HFFc6 (cell line): ENCODE measurements at regions not wholly inside any gene's neighbourhood (a gene's known extent, or its start where the extent isn't known, plus 50 kb on each side); places are given as distances from the start of the nearest gene placed in this dataset.

Experiments
- DNase-seq: peaks from one replicate; pipeline ENCODE4 v3.0.0-alpha.2; 2018
- H3K27ac Mint-ChIP-seq: 2 replicates; pipeline ENCODE4 v1.8.0; 2020; ENCODE audit warnings: mild to moderate bottlenecking, mixed read lengths
- H3K27me3 Mint-ChIP-seq: 2 replicates; pipeline ENCODE4 v1.8.0; 2021; ENCODE audit warnings: mild to moderate bottlenecking, moderate library complexity, mixed read lengths; ENCODE audit not compliant: insufficient read depth
- H3K36me3 Mint-ChIP-seq: 2 replicates; pipeline ENCODE4 v1.8.0; 2021; ENCODE audit warnings: low read depth, mixed read lengths
- H3K4me1 Mint-ChIP-seq: 2 replicates; pipeline ENCODE4 v1.8.0; 2020; ENCODE audit warnings: low read depth, mixed read lengths
- H3K4me3 Mint-ChIP-seq: 2 replicates; pipeline ENCODE4 v1.8.0; 2020; ENCODE audit warnings: mild to moderate bottlenecking, moderate library complexity, mixed read lengths
- H3K9me3 Mint-ChIP-seq: 2 replicates; pipeline ENCODE4 v1.8.0; 2020; ENCODE audit warnings: mild to moderate bottlenecking, mixed read lengths
- CTCF ChIP-seq: fragments of 200-600 bp; sonication (generic); IDR thresholded peaks from 2 replicates; pipeline ENCODE4 v1.5.0; 2021; ENCODE audit warnings: antibody characterized with exemption, mild to moderate bottlenecking

- Mint-ChIP-seq H3K9me3 (peaks cover 33% of the 10 kb centered on the region), H3K4me3 (no peak overlapping the region)
- no peak for DNase-seq
Observed at GRCh38 chr6:121799574-121799973, 364.1 kb downstream of the GJA1 start.

DNA sequence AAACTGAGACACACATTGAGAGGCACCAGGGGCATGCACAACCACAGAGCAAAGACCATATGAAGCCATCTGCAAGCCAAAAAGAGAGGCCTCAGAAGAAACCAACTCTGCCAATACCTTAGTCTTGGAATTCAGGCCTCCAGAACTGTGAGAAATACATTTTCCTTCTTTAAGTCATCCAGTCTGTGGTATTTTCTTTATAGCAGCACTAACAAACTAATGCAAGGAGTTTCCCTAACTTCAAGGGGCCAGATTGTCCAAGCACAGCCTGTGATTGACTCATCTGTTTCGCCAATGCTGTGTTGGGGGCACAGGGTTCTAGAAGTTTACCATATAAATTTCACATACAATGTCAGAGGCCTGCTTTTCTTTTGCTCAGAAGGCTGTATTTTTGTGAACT lies 364.6 kb downstream of the GJA1 start:
- no peak overlapping the region for H3K4me3 Mint-ChIP-seq
- peaks cover 12% of the 10 kb centered on the region for H3K4me1 Mint-ChIP-seq
- peaks cover 4% of the 10 kb centered on the region; the same call in 1 of the 2 replicates for H3K27me3 Mint-ChIP-seq
- no peak overlapping the region for H3K27ac Mint-ChIP-seq
- no peak for DNase-seq
- H3K36me3 Mint-ChIP-seq, result peaks cover 36% of the 10 kb centered on the region
- TF ChIP-seq CTCF, result no peak
- peaks cover 33% of the 10 kb centered on the region for H3K9me3 Mint-ChIP-seq

More at GRCh38 chr6:121799574-121799973, 364.1 kb downstream of the GJA1 start:
- H3K4me1 Mint-ChIP-seq, result peaks cover 16% of the 10 kb centered on the region
- no peak overlapping the region for H3K27ac Mint-ChIP-seq
- H3K36me3 Mint-ChIP-seq, result peaks cover 36% of the 10 kb centered on the region
- H3K27me3 Mint-ChIP-seq, result peaks cover 4% of the 10 kb centered on the region; the same call in 1 of the 2 replicates
- no peak for TF ChIP-seq CTCF

DNA sequence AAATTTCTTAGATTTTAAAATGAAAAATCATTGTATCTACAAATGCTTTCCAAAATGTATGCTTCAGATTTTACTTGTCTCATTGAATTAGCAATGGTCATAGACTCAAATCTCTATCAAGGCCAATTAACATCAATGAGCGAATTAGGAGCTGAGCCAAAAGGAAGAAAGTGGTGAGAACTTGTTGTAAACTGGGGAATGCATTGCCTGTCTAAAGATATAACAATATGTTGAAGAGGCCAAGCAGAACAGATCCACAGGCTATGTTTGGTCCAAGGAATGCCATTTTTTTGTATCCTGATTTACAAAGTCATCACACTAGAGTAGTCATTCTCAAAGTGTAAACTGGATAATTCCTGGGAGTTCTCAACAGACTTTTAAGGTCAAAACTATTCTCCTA lies 370.7 kb downstream of the GJA1 start:
- Mint-ChIP-seq H3K4me1 (peaks cover 11% of the 10 kb centered on the region), H3K27me3 (no peaks in the 10 kb centered on the region; the same call in 1 of the 2 replicates), H3K9me3 (peaks cover 11% of the 10 kb centered on the region), H3K36me3 (peaks cover 11% of the 10 kb centered on the region), H3K4me3 (no peak overlapping the region), H3K27ac (no peak overlapping the region)
- DNase-seq, result no peak
- TF ChIP-seq CTCF, result no peak

DNA sequence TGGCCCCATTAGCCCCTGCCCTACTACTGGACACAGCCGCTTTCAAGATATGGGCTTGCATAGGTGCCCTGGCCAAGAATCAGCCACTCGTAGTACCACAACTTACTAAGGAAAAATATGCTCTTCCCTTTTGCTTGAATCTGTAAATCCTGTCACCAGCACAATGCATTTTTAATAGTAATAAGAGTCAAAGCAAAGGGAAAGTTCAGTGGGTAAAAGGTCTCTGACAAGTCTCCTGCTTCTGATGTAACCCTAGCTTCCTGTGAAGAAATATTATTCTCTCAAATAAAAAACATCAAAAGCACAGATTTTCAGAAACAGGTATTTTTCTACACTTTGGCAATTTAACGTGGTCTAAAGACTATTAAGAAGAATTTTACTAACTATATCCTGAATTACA lies 373.8 kb downstream of the GJA1 start:
- peaks cover 27% of the 10 kb centered on the region for H3K4me1 Mint-ChIP-seq
- H3K9me3 Mint-ChIP-seq, result no peaks in the 10 kb centered on the region
- H3K27me3 Mint-ChIP-seq, result no peaks in the 10 kb centered on the region; the same call in 1 of the 2 replicates
- H3K27ac Mint-ChIP-seq, result no peak overlapping the region
- no peak for TF ChIP-seq CTCF
- DNase-seq, result no peak
- no peaks in the 10 kb centered on the region for H3K36me3 Mint-ChIP-seq
- H3K4me3 Mint-ChIP-seq, result no peak overlapping the region

DNA sequence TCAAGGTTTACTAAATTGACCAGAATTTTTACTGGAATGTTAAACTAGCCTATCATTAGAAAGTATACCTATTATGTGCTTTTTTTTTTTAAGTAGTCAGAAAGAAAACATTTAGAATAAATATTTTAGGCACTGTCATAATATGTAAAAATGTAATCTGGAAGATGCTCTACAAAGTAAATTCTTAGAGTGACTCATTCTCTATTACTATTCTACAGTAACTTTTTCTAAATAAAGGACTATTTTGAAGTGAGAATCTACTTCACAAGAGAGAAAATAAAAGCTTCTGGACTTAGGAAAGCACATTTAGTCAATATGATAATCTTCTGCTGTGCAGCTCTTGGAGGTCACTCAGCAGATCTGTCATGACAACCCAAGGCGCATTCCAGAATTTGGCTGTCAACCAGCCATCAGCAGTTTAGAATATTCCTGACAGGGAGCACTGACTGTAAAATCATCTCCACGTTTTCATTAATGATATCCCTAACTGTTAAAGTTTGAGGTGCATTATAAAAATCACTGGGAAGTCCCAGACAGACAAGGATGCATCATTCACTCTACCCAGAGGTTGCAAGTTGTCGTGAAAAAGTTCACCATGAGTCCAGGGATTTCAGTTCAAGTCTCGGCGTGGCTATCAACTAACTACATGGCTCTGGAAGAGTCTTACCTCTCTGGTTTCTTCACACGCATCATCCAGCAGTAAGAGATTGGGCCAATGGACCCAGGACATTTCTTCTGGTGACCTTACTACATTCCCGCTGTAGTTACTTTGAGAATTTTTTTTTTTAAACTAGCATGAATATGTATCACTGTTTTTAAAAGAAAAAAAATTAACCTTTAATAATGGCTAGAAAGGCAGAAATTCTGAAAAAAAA lies 374.9 kb downstream of the GJA1 start:
- no peak for DNase-seq
- Mint-ChIP-seq H3K36me3 (no peaks in the 10 kb centered on the region), H3K27ac (no peak overlapping the region), H3K27me3 (no peaks in the 10 kb centered on the region; the same call in 1 of the 2 replicates), H3K4me1 (peaks cover 27% of the 10 kb centered on the region), H3K4me3 (no peak overlapping the region), H3K9me3 (no peaks in the 10 kb centered on the region)
- TF ChIP-seq CTCF, result no peak
